Ovary (tissue), 7 donors: ENCODE measurements at regions not wholly inside any gene's neighbourhood (a gene's known extent, or its start where the extent isn't known, plus 50 kb on each side); places are given as distances from the start of the nearest gene placed in this dataset.

Source experiments
- DNase-seq, 5 donors: peaks; one replicate each; pipeline ENCODE4 v3.0.0-alpha.2; 2019 to 2020
- H3K27ac ChIP-seq, 2 donors: fragments of 200-600 bp; one replicate each; pipeline versions ENCODE4 v1.5.1 to v1.8.0; 2019 to 2022
- H3K27me3 ChIP-seq: fragments of 200-600 bp; one replicate; pipeline ENCODE4 v1.8.0; 2022
- H3K36me3 ChIP-seq: fragments of 200-600 bp; sonication (generic); one replicate; pipeline ENCODE4 v1.5.1; 2019
- H3K4me1 ChIP-seq: one replicate; pipeline ENCODE4 v1.8.1; 2013; ENCODE audit warnings: mild to moderate bottlenecking, moderate library complexity; ENCODE audit not compliant: insufficient read depth
- H3K4me3 ChIP-seq: fragments of 200-600 bp; sonication (generic); one replicate; pipeline ENCODE4 v1.5.1; 2017
- H3K9me3 ChIP-seq, 2 donors: fragments of 200-600 bp in 1 of 2; sonication (generic) in 1 of 2; one replicate each; pipeline versions ENCODE4 v1.5.1 to v1.8.1; 2013 to 2019; ENCODE audit warnings: mild to moderate bottlenecking in 1 of 2, moderate library complexity in 1 of 2
- EP300 ChIP-seq: sonication (generic); formaldehyde crosslinking; IDR thresholded peaks from one replicate; pipeline ENCODE4 v1.6.1; 2017; ENCODE audit warnings: antibody characterized with exemption
- POLR2A ChIP-seq: fragments of 450-650 bp; IDR thresholded peaks from one replicate; pipeline ENCODE4 v1.6.1; 2017; ENCODE audit warnings: antibody characterized with exemption, mild to moderate bottlenecking, moderate library complexity
- WGBS, 3 donors: extraction: QIAGEN DNeasy Blood & Tissue Kit in 1 of 3; methylation state at CpG; one replicate each; pipeline versions ENCODE4 v1.1.5 to v1.1.7; 2013 to 2017; 5-methylcytosine and 5-hydroxymethylcytosine counted together
- intact Hi-C, 4 donors: fragments of 100-400 bp; cut with DNase I; formaldehyde crosslinking; loops; one replicate each; pipeline versions ENCODE4 v1.11.0 to v1.15.1; 2022 to 2023
- TF ChIP-seq, protein P1 (sequence below), 3 donors: fragments of 450-650 bp in 2 of 3; fragments of 200-600 bp in 1 of 3; IDR thresholded peaks; one replicate each; pipeline versions ENCODE4 v1.5.1 to v1.8.0; 2016 to 2022; ENCODE audit warnings: antibody characterized with exemption in 3 of 3, mild to moderate bottlenecking in 1 of 3
- donor health status: DM: no; HTN: no; CAD: no; lungs with moderate emphysema.
- donor health status: DM: no; HTN: no; CAD: no.
- donor health status: Bipolar disorder and iron deficiency.
- donor health status: DM: no; HTN: no; CAD: no.
- donor health status: DM: yes; HTN: yes; CAD: no.

DNA sequence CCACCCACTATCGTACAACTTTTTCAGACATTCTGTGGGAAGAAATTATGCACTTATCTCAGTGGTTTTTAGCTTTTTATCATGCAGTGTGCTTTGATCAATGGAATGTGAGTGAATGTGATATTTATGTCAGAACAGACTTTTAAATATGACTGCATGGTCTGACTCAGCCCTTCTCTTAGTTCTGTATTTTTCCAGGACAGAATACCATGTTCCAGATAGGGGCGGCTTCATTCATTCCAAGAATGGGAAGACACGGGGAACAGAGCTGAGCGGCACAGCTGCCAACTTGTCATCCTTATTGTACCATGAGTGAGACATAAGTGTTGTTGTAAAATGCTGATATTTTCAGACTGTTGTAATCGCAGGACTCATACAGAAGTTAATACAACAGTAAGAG is 214.6 kb upstream of the NCAM2 start:
- H3K36me3 ChIP-seq: no peaks in the 10 kb centered on the region
- no peaks in the 10 kb centered on the region for H3K9me3 ChIP-seq
- WGBS, 3 donors: 59 to 69% (median 67%) methylated on average over 5 of the region's 5 CpGs
- TF ChIP-seq, protein P1, sequence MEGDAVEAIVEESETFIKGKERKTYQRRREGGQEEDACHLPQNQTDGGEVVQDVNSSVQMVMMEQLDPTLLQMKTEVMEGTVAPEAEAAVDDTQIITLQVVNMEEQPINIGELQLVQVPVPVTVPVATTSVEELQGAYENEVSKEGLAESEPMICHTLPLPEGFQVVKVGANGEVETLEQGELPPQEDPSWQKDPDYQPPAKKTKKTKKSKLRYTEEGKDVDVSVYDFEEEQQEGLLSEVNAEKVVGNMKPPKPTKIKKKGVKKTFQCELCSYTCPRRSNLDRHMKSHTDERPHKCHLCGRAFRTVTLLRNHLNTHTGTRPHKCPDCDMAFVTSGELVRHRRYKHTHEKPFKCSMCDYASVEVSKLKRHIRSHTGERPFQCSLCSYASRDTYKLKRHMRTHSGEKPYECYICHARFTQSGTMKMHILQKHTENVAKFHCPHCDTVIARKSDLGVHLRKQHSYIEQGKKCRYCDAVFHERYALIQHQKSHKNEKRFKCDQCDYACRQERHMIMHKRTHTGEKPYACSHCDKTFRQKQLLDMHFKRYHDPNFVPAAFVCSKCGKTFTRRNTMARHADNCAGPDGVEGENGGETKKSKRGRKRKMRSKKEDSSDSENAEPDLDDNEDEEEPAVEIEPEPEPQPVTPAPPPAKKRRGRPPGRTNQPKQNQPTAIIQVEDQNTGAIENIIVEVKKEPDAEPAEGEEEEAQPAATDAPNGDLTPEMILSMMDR (IDR thresholded peaks at IDR 0.05): no peak
- TF ChIP-seq POLR2A (no peak), EP300 (no peak)
- no peak for DNase-seq
- intact Hi-C loops: no loop called here
- H3K4me1 ChIP-seq: no peaks in the 10 kb centered on the region
- H3K4me3 ChIP-seq: no peak overlapping the region
- no peak overlapping the region for H3K27ac ChIP-seq
- H3K27me3 ChIP-seq: no peaks in the 10 kb centered on the region

DNA sequence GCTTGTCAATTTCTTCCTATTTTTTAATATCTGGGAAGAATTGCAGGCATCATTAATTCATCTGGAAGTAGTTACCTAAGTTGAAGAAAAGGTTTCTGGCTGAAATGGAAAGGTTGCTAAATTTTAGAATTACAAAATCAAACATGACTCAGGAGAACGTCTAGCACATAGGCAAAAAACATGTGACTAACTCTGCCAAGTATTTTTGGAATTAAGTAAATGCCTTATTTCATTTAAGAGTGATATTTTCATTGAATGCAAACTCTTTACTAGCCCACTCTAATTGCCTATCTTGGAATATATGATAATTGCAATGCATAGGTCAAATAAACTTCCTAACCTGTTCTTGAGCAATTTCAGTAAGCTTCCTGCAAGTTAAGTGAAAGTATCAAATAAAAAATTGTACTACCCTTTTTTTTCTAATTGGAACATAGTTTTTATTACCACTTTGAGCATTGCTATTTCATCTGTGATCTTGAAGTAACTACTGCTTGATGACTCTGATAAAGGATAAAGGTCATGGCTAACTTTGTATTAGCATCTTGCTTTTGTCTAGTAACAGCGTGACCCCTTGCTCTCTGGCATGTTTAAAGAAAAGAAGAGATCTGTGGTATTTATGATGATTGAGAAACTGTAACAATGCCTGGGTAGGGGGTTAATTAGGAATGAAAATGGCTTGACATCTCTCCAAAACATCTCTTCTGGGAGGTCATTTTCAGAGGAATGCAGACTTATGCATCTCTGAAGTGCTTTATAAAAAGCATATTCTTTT is 208.3 kb upstream of the NCAM2 start:
- H3K27ac ChIP-seq: no peak overlapping the region
- no peak overlapping the region for H3K4me3 ChIP-seq
- no peaks in the 10 kb centered on the region for H3K36me3 ChIP-seq
- 31 to 37% (median 33%) methylated on average over 2 of the region's 2 CpGs for WGBS, 3 donors
- TF ChIP-seq, protein P1 (IDR thresholded peaks at IDR 0.05): no peak
- TF ChIP-seq EP300: no peak
- no peak for TF ChIP-seq POLR2A
- intact Hi-C loops: no loop called here
- H3K4me1 ChIP-seq: no peaks in the 10 kb centered on the region
- no peaks in the 10 kb centered on the region for H3K27me3 ChIP-seq
- H3K9me3 ChIP-seq: no peaks in the 10 kb centered on the region
- DNase-seq: no peak

DNA sequence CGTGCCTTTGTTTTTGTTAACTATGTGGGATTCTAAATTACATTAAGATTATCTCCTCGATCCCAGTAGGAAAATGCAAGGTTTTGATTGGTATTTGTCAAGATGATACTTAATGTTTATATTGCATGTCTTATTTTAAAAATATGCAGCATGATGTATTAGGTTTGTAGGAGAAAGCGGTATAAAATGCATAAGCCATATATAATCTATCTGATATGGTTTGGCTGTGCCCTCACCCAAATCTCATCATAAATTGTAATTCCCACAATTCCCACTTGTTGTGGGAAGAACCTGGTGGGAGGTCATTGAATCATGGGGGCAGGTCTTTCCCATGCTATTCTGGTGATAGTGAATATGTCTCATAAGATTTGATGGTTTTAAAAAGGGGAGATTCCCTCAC is 198.1 kb upstream of the NCAM2 start:
- H3K4me3 ChIP-seq: no peak overlapping the region
- H3K27me3 ChIP-seq: no peaks in the 10 kb centered on the region
- no peak for DNase-seq
- TF ChIP-seq, protein P1 (IDR thresholded peaks at IDR 0.05): no peak
- TF ChIP-seq EP300 (no peak), POLR2A (no peak)
- H3K27ac ChIP-seq: no peak overlapping the region
- intact Hi-C loops: no loop called here
- WGBS, 3 donors: 75 to 85% (median 76%) methylated on average over 3 of the region's 3 CpGs
- no peaks in the 10 kb centered on the region for H3K4me1 ChIP-seq
- H3K36me3 ChIP-seq: no peaks in the 10 kb centered on the region
- no peaks in the 10 kb centered on the region for H3K9me3 ChIP-seq

DNA sequence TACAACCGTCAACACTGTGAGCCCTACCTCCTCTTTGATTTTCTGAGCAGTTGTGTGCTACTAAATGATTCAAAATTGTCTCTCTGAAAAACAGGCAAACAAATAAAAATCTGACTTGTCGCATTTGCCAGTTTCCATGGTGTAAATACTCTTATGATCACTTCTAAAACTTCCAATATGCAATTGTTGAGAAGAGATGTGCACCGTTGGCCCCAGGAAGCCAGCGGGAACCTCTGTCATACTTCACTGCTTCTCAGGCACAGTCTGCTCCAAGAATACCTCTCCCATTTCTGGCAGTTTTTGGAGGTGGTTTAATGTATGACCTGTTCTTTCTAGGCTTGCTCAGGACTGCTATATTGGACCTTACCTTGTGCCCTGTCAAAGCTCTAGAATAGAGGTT is 196.0 kb upstream of the NCAM2 start:
- TF ChIP-seq POLR2A (no peak), EP300 (no peak)
- TF ChIP-seq, protein P1 (IDR thresholded peaks at IDR 0.05): no peak
- Histone ChIP-seq H3K27me3 (no peaks in the 10 kb centered on the region), H3K9me3 (no peaks in the 10 kb centered on the region), H3K4me1 (no peaks in the 10 kb centered on the region), H3K4me3 (no peak overlapping the region), H3K27ac (no peak overlapping the region), H3K36me3 (no peaks in the 10 kb centered on the region)
- intact Hi-C loops: no loop called here
- no peak for DNase-seq
- WGBS, 3 donors: 87 to 92% (median 89%) methylated on average over 4 of the region's 4 CpGs
